ENCODE measurements at regions not wholly inside any gene's neighbourhood (a gene's known extent, or its start where the extent isn't known, plus 50 kb on each side); places are given as distances from the start of the nearest gene placed in this dataset.

DNA sequence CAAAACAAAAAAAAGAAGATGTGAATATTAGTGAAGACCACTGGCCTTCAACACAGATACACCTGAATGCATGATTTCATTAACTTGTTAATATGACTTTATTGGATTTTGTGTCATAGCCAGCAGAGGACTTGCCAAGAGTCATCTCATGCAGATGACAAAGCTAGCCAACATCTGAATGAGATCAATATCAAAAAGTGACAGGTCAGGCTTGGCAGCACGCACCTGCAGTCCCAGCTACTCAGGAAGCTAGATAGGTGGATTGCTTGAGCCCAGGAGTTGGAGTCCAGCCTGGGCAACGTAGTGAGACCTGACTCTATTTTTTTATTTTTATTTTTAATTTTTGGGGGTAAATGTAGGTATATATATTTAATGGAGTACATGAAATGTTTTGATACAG lies 54.5 kb upstream of the TGIF1 start:
- Mint-ChIP-seq H3K27ac (no peak overlapping the region), H3K9me3 (peaks cover 7% of the 10 kb centered on the region), H3K36me3 (peaks cover under 1% of the 10 kb centered on the region), H3K4me3 (no peak overlapping the region), H3K27me3 (ENCODE audit: insufficient read depth, low read depth) (no peaks in the 10 kb centered on the region), H3K4me1 (peaks cover 12% of the 10 kb centered on the region)
- Histone ChIP-seq H3K27me3 (no peaks in the 10 kb centered on the region), H2AFZ (replicated peaks) (no peak overlapping the region), H4K20me1 (ENCODE audit: low read depth) (no peaks in the 10 kb centered on the region), H3K4me3 (no peak overlapping the region), H3K9me3 (ENCODE audit: low read depth) (no peaks in the 10 kb centered on the region), H3K4me1 (peaks cover 25% of the 10 kb centered on the region), H3K27ac (no peak overlapping the region), H3K9ac (no peak overlapping the region), H3K79me2 (ENCODE audit: low read depth) (no peaks in the 10 kb centered on the region), H3F3A (ENCODE audit: low read depth) (peaks cover 11% of the 10 kb centered on the region), H3K36me3 (no peaks in the 10 kb centered on the region), H3K4me2 (no peak overlapping the region)
- no peak for DNase-seq (ENCODE audit: low spot score)
- TF ChIP-seq CTCF (IDR thresholded peaks at IDR 0.05) (no peak), EZH2 (IDR thresholded peaks at IDR 0.05) (no peak)

- no peak overlapping the region for H2AFZ ChIP-seq (replicated peaks)
- H3K79me2 ChIP-seq (ENCODE audit: low read depth), result no peaks in the 10 kb centered on the region
- peaks cover 11% of the 10 kb centered on the region for H3F3A ChIP-seq (ENCODE audit: low read depth)
- H3K4me1 ChIP-seq, result peaks cover 23% of the 10 kb centered on the region
- H3K9ac ChIP-seq, result no peak overlapping the region
- Mint-ChIP-seq H3K36me3 (no peaks in the 10 kb centered on the region), H3K4me1 (peaks cover 12% of the 10 kb centered on the region), H3K9me3 (peaks cover 12% of the 10 kb centered on the region), H3K27me3 (ENCODE audit: insufficient read depth, low read depth) (no peaks in the 10 kb centered on the region), H3K4me3 (no peak overlapping the region), H3K27ac (peak overlapping the region; percentile 3)
- TF ChIP-seq CTCF (IDR thresholded peaks at IDR 0.05), result no peak
- no peak overlapping the region for H3K27ac ChIP-seq
- no peaks in the 10 kb centered on the region for H3K36me3 ChIP-seq
- no peaks in the 10 kb centered on the region for H3K27me3 ChIP-seq
- no peak for DNase-seq (ENCODE audit: low spot score)
- no peaks in the 10 kb centered on the region for H4K20me1 ChIP-seq (ENCODE audit: low read depth)
- no peak overlapping the region for H3K4me3 ChIP-seq
- no peaks in the 10 kb centered on the region for H3K9me3 ChIP-seq (ENCODE audit: low read depth)
- no peak overlapping the region for H3K4me2 ChIP-seq
Observed at GRCh38 chr18:3397031-3397750, 52.8 kb upstream of the TGIF1 start.

- H3K4me1 ChIP-seq, result peaks cover 17% of the 10 kb centered on the region
- H2AFZ ChIP-seq (replicated peaks), result no peak overlapping the region
- H3K4me1 Mint-ChIP-seq, result peaks cover 12% of the 10 kb centered on the region
- H3K9me3 ChIP-seq (ENCODE audit: low read depth), result no peaks in the 10 kb centered on the region
- no peak overlapping the region for H3K4me2 ChIP-seq
- no peak overlapping the region for H3K4me3 ChIP-seq
- peaks cover 12% of the 10 kb centered on the region for H3K9me3 Mint-ChIP-seq
- no peaks in the 10 kb centered on the region for H3K27me3 Mint-ChIP-seq (ENCODE audit: insufficient read depth, low read depth)
- TF ChIP-seq EZH2phosphoT487 (IDR thresholded peaks at IDR 0.05) (no peak), CTCF (IDR thresholded peaks at IDR 0.05) (no peak), EZH2 (IDR thresholded peaks at IDR 0.05) (no peak)
- H3K27me3 ChIP-seq, result no peaks in the 10 kb centered on the region
- DNase-seq (ENCODE audit: low spot score), result peak; percentile 32
- peak overlapping the region; percentile 3 for H3K27ac Mint-ChIP-seq
- no peak overlapping the region for H3K9ac ChIP-seq
- no peaks in the 10 kb centered on the region for H3K36me3 ChIP-seq
- H3K27ac ChIP-seq, result no peak overlapping the region
- peaks cover 11% of the 10 kb centered on the region for H3F3A ChIP-seq (ENCODE audit: low read depth)
- no peaks in the 10 kb centered on the region for H4K20me1 ChIP-seq (ENCODE audit: low read depth)
- no peaks in the 10 kb centered on the region for H3K36me3 Mint-ChIP-seq
- H3K79me2 ChIP-seq (ENCODE audit: low read depth), result no peaks in the 10 kb centered on the region
- H3K4me3 Mint-ChIP-seq, result peak overlapping the region; percentile 7
Observed at GRCh38 chr18:3397786-3398185, 52.2 kb upstream of the TGIF1 start.
